GM04503 (cell line): ENCODE measurements at regions not wholly inside any gene's neighbourhood (a gene's known extent, or its start where the extent isn't known, plus 50 kb on each side); places are given as distances from the start of the nearest gene placed in this dataset.

Source experiments
- DNase-seq: peaks from one replicate; pipeline ENCODE4 v3.0.0-alpha.2; 2012; ENCODE audit warnings: low read depth

DNA sequence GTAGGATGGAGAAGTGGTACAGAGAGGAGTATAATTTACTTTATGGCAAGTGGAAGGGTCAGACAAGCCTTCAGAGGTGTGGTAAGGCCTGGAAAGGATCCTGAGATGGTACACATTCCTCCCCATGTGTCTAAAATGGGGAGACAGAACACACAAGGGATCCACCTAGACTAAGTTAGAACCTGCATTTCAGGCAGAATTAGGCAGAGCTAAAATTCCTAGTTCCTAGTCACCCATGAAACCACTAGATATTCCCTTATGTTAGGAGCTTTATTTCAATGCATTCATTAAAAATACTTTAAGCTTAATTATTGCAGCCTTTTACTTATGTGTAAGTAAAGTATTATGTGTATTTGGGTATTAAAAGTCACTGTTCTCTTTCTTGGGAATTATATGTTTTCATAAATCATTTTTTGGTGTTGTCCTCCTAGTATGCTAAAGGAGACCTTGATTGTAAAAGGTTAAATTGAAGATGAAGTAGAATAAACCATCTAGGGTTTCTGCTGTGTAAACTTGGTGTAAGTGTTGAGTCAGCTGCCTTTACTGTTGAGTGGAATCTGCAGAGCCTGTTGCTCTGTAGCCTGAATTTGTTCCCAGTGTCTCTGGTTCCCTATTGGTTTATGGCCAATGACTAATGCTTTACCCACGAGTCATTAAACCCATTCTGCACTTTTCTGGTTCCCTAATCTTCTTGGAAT lies 423.2 kb downstream of the ATP23 start:
- peak; percentile 99 for DNase-seq

DNA sequence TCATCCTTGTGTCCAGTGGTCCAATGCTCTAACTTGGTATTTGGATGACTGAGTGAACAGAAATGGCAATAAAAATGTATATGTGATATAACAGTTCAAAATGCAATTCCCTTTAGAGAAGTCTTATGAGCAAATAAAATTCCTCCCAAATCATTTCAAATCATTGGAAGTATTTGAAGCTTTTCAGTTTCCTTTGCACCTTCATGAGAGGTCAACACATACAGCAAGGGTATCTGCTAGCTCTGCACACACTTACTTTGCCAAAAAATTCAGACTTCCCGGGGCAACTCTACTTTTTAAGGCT lies 423.7 kb downstream of the ATP23 start:
- DNase-seq = no peak

- no peak for DNase-seq
Observed at GRCh38 chr12:58367041-58367440, 425.7 kb downstream of the ATP23 start.

DNA sequence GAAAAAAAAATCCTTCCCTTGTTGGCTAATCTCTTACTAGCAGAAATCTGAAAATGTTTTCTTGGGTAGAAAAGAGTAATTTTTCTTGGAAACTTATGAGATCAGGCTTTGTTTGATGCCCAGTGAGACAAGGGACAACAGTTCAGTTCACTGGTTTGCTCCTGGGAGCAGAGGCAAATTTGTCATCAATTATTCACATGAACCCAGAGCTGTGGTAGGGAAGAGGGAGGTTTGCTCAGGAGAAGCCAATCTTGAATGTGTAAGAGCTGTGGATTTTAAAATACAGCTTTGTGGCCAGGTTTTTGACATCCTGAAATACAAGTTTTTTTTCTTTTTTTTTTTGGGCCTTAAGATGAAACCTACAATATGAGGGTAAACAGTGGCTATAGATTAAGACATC lies 426.6 kb downstream of the ATP23 start:
- no peak for DNase-seq

DNA sequence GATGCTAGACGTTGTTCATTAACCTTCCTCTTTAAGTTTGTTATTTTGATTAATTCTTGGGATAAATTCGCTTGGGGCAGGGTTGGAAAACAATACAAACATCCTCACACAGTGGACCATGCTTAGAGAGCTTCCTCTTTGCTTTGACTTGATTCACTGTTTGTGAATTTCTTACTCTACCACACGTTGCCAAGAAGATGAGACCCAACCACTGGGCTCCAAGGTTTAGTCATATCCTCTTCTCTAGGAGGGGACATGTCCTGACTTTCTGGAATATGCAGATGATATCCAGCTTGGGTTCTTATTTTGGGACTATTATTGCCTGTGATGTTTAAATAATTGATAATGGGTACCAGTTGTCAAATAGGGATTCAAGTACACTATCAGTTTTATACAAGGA lies 428.2 kb downstream of the ATP23 start:
- DNase-seq = no peak

GRCh38 chr12:58372298-58372697 lies 430.9 kb downstream of the ATP23 start:
- no peak for DNase-seq

DNA sequence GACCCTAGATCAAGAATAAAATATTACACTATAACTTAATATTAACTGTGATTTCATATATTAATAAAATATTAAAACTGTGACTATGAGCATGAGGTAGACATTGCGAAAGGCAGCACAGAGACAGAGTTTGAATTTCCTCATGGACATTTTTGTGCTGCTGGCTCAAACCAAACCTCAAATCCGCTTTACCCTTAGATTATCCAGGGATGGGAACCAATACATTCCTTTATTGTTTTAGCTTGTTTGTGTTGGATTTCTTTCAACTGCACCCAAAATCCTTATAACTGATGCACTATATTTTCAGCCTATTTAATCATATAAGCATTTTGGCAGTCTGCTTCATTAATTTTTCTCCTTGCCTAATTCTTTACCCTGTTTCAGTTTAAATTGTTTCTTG lies 436.7 kb downstream of the ATP23 start:
- DNase-seq = no peak

- DNase-seq = no peak
Observed at GRCh38 chr12:58381546-58381945, 440.2 kb downstream of the ATP23 start.

DNA sequence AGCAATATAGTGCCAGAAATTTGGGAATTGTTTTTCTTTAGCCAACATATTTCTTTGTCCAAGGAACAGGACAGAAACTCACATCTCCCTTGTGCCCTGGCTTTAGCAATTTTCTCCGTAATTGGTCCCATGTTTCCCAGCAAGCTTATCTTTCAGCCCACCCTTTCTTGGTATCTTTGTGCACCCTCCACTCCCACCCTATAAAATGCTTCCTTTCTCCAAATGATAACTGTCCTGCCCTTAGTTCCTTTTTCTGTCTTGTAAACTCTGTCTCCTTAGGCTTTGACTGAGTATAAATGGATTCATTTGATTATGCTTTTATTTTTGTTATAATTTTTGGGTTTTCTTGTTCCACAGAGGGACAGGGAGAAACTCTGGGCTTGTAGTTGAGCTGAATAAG lies 442.8 kb downstream of the ATP23 start:
- no peak for DNase-seq

DNA sequence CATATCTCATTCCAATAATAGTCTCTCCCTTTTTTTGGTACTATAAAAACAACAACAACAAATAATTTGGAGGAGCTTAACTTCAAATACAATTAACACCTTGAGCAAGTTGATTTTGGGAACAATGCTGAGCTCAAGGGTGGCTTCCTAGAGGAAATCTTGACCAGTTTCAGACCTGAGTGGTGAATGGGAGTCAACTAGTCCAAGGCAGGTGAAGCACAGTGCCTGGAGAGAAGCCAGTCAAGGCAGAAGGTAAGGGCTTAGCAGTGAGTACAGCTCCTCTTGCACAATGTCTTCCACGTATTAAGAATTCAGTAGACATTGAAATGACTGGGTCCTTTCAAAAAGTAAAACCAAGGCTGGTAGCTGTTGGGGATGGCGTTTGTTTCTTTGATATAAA lies 444.8 kb downstream of the ATP23 start:
- no peak for DNase-seq

DNA sequence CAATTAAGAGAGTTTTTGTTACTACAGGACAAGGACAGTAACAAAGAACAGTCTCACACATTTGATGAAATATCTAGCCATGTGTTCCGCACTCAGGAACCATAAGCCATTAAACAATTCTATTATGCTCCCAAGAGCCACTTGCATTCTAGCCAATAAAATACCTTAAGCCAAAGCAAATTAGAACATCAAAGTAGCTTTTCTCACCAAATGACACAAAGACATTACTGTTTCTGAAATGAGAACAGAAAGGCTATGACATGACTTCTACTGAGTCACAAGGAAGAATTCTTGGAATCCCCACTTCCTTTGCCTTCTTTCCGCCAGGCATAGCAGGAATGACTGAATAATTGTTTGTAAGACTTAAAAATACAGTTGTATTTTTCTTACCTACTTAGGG lies 445.8 kb downstream of the ATP23 start:
- no peak for DNase-seq

GRCh38 chr12:58388261-58388660 lies 446.9 kb downstream of the ATP23 start:
- DNase-seq = no peak

DNA sequence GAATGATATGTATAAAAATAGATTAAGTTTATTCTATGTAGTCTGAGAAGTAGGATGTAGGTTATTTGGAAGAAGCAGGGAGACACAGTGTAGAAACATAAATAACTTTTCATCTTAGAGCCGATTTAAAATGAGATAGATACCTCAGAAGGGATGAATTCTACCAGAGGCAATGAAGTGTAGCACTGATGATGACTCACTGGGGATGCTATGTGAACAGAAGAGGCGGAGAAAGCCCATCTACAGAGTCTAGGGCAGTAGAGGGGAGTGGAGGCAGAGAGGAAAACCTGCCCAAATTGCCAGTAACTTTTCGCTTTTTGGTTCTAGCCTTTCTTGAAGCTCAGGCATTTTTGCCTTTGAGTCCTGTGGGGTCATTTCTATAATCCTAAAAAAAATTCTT lies 451.8 kb downstream of the ATP23 start:
- DNase-seq = no peak

GRCh38 chr12:58395056-58395455 lies 453.7 kb downstream of the ATP23 start:
- DNase-seq = no peak

DNA sequence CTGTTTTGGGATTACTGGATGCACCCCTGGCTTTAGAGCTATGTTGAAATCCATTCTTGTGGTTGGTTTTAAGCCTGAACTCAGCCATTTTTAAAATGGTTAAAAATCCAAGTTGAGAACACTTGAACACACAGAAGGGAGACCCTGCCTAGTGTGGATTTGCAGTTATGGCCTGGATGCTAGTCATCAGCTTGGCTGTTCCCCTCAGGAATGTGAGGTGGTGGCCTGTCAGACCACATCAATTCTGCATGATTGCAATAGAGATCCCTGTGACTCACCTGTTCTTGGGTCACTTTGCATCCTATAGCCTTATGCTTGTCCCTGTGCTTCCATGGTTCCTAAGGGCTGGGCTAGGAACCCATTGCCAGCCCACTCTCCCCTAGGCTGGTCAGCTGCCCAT lies 454.1 kb downstream of the ATP23 start:
- DNase-seq = no peak

DNA sequence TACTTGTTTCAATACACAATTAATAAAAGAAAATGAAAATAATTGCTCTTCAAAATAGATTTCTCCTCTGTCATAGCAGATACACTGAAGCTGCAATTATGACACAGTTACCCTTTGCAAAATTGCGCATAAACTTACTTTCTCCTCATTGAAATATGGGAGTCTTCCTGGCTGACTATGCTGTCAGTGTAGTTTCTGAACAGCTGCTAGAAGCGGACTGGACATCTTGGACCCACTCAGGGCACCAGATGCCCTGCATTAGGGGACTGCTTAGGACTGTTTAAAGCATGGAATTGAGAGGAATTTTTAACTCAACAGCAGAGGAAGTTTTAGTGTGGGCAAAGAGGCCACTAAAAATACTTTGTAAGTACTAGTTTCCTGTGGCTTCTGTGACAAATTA lies 454.9 kb downstream of the ATP23 start:
- no peak for DNase-seq

DNA sequence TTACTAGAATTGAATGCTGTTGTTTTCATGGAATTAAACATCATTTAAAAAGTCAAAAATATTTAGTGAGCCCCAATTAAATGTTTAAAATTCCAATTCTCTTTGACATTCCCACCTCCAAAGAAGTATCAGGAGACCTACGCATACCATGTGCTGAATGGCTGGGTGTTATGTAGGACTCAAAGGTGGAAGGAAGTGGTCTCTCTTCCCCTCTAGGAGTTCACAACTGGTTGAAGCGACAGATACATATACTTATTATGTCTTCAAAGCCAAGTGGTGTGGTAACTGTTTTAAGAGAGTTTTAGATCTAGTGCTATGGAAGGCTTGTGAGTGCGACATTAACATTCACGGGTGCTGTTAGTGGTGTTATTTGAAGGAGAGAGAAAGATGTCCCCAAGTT lies 464.0 kb downstream of the ATP23 start:
- DNase-seq = no peak

- no peak for DNase-seq
Observed at GRCh38 chr12:58408516-58408915, 467.1 kb downstream of the ATP23 start.

- DNase-seq = no peak
Observed at GRCh38 chr12:58412461-58413060, 471.2 kb downstream of the ATP23 start.

- DNase-seq = no peak
Observed at GRCh38 chr12:58413794-58414193, 472.4 kb downstream of the ATP23 start.

- DNase-seq = no peak
Observed at GRCh38 chr12:58414398-58414871, 473.1 kb downstream of the ATP23 start.

GRCh38 chr12:58415716-58416115 lies 474.3 kb downstream of the ATP23 start:
- DNase-seq = no peak

- peak; percentile 89 for DNase-seq
Observed at GRCh38 chr12:58416236-58416635, 474.9 kb downstream of the ATP23 start.

DNA sequence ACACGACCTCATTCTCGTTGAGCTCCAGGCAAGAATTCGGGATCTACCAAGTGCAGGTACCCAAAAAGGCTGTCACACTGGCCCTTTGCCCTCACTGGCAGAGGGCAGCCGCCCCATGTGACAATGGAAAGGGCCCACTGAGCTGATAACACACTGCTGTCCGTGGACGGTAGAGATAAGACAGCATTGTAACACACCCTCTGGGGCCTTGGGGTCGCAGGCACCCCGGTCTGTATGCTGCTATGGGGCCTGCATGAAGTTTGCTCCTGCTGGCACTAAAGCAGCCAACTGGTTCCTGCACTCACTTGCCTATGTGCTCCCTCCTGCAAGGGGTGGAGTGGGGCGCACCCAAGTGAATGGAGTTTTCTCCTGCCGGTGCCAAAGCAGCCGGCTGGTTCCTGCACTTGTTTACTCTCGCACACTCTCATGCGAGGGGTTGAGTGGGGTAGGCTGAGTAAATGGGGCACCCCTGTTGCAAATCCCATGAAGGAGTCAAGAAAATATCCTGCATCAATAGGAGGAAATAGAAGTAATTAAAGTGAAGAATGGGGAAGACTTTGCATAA lies 477.9 kb downstream of the ATP23 start:
- DNase-seq = no peak
